H1 (cell line): ENCODE measurements at regions not wholly inside any gene's neighbourhood (a gene's known extent, or its start where the extent isn't known, plus 50 kb on each side); places are given as distances from the start of the nearest gene placed in this dataset.
"Not testable (repeated sequence)": the region's sequence is repeated elsewhere in the genome, so short reads cannot be mapped to it uniquely, and the experiment has no call there.

Source experiments
- CHD2 ChIP-seq: IDR thresholded peaks from 2 replicates; pipeline ENCODE4 v1.6.1; 2012; ENCODE audit warnings: low read length, improper control_type of control experiment
- RNF2 ChIP-seq: fragments of 200-900, 300-1000 bp; sonication (generic); IDR thresholded peaks from 2 replicates; pipeline ENCODE4 v1.7.1; 2016; ENCODE audit warnings: borderline replicate concordance, low read depth, mild to moderate bottlenecking, antibody characterized with exemption, low read length; ENCODE audit not compliant: poor library complexity, severe bottlenecking; ENCODE audit errors: missing control alignments
- YY1 ChIP-seq: IDR thresholded peaks from 2 replicates; pipeline ENCODE4 v1.6.1; 2011; ENCODE audit warnings: low read depth, mild to moderate bottlenecking, low read length
- TF ChIP-seq, protein P1 (sequence below): IDR thresholded peaks from 2 replicates; pipeline ENCODE4 v1.6.1; 2011; ENCODE audit warnings: low read depth, mild to moderate bottlenecking, low read length; ENCODE audit not compliant: insufficient read depth
- TF ChIP-seq, protein P2 (sequence below), 3 experiments: IDR thresholded peaks; 1 replicate in 2 of 3; 2 replicates in 1 of 3; pipeline versions ENCODE4 v1.5.1 to v1.6.1; 2011; ENCODE audit warnings: low read length in 3 of 3, mild to moderate bottlenecking in 3 of 3, inconsistent platforms in 2 of 3, low read depth in 1 of 3, moderate library complexity in 1 of 3; ENCODE audit not compliant: insufficient read depth in 1 of 3; ENCODE audit errors: control extremely low read depth in 1 of 3

DNA sequence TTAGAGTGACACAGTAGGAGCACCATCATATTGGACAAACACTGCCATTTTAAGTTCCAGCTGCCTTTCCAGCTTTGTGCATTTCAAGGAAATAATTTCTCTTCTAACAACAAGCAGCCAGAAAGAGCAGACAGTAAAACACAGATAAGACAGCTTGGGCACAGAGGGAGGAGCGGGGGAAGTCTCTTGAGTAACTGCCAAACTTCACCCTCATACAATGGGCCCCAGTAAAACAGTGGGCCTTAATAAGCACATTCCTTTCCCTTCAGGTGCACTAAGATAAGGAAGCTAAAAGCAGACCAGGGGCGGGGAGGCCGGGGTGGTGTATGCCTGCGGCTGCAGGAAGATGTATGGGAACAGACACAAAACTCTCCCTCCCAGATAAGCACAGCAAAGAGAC lies 53.7 kb upstream of the UXT start:
- TF ChIP-seq, protein P1, sequence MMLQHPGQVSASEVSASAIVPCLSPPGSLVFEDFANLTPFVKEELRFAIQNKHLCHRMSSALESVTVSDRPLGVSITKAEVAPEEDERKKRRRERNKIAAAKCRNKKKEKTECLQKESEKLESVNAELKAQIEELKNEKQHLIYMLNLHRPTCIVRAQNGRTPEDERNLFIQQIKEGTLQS, result not testable (repeated sequence)
- TF ChIP-seq YY1, RNF2, CHD2: not testable (repeated sequence)
- TF ChIP-seq, protein P2, sequence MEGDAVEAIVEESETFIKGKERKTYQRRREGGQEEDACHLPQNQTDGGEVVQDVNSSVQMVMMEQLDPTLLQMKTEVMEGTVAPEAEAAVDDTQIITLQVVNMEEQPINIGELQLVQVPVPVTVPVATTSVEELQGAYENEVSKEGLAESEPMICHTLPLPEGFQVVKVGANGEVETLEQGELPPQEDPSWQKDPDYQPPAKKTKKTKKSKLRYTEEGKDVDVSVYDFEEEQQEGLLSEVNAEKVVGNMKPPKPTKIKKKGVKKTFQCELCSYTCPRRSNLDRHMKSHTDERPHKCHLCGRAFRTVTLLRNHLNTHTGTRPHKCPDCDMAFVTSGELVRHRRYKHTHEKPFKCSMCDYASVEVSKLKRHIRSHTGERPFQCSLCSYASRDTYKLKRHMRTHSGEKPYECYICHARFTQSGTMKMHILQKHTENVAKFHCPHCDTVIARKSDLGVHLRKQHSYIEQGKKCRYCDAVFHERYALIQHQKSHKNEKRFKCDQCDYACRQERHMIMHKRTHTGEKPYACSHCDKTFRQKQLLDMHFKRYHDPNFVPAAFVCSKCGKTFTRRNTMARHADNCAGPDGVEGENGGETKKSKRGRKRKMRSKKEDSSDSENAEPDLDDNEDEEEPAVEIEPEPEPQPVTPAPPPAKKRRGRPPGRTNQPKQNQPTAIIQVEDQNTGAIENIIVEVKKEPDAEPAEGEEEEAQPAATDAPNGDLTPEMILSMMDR (IDR thresholded peaks at IDR 0.05; ENCODE audit: control extremely low read depth in 1 of 3, insufficient read depth in 1 of 3, low read depth in 1 of 3, low read length in 3 of 3), result not testable (repeated sequence)
